GM12878 (cell line): ENCODE measurements at regions not wholly inside any gene's neighbourhood (a gene's known extent, or its start where the extent isn't known, plus 50 kb on each side); places are given as distances from the start of the nearest gene placed in this dataset.

Experiments
- ATAC-seq: fragments of 200-7000 bp; cut with Tn5 transposase; 3 replicates; pipeline ENCODE4 v1.9.1; 2020; ENCODE audit warnings: mild to moderate bottlenecking, moderate library complexity
- BruUV-seq: library from RNA; stranded (reverse); fragments of 400-500 nt; replicated peaks from 2 replicates; lab custom pipeline; 2021; lab: Mats Ljungman, UMichigan
- CTCF ChIA-PET: fragments of 300-600 bp; sonication (Branson Sonifier 250); formaldehyde crosslinking; extraction: SDS; loops from one replicate; lab custom pipeline; 2021; ENCODE audit warnings: inconsistent platforms; lab: Yijun Ruan, JAX
- POLR2A ChIA-PET: fragments of 350-600 bp; formaldehyde crosslinking; extraction: SDS; loops from one replicate; lab custom pipeline; 2021; ENCODE audit warnings: inconsistent platforms; lab: Charles Lee
- RAD21 ChIA-PET: fragments of 300-600 bp; sonication (Branson Sonifier 250); formaldehyde crosslinking; loops from one replicate; lab custom pipeline; 2023; ENCODE audit warnings: antibody characterized with exemption; ENCODE audit not compliant: unreplicated experiment; lab: Charles Lee
- SMC1A ChIA-PET: fragments of 300-600 bp; sonication (Branson Sonifier 250); formaldehyde crosslinking; loops from one replicate; lab custom pipeline; 2023; ENCODE audit not compliant: unreplicated experiment, uncharacterized antibody; lab: Charles Lee
- DNase-seq: peaks from one replicate; pipeline ENCODE4 v3.0.0-alpha.2; 2011; ENCODE audit warnings: low read depth, low spot score
- FAIRE-seq: peaks from 3 replicates; lab custom pipeline; 2011; peaks lifted over from hg19 to GRCh38; lab: Jason Lieb, UNC
- H2AFZ ChIP-seq: 2 replicates; pipeline ENCODE4 v1.6.0; 2011; ENCODE audit warnings: low read depth, low read length, control low read depth; ENCODE audit not compliant: control insufficient read depth
- H3K27ac ChIP-seq: 2 replicates; pipeline ENCODE4 v1.5.1; 2011; ENCODE audit warnings: control low read depth; ENCODE audit not compliant: control insufficient read depth, insufficient read depth
- H3K27me3 ChIP-seq, 2 experiments: replicated peaks in 1 of 2; 2 replicates each; pipeline versions ENCODE4 v1.6.0 to v1.6.1; 2011; ENCODE audit warnings: low read length in 1 of 2; ENCODE audit not compliant: control insufficient read depth in 2 of 2, insufficient read depth in 2 of 2
- H3K36me3 ChIP-seq, 2 experiments: 2 replicates each; pipeline ENCODE4 v1.5.1; 2011; ENCODE audit warnings: low read length in 1 of 2; ENCODE audit not compliant: control insufficient read depth in 2 of 2, insufficient read depth in 2 of 2
- H3K4me1 ChIP-seq: 2 replicates; pipeline ENCODE4 v1.6.1; 2011; ENCODE audit warnings: mild to moderate bottlenecking, low read length, moderate library complexity, mixed read lengths; ENCODE audit not compliant: control insufficient read depth, insufficient read depth
- H3K4me2 ChIP-seq: 2 replicates; pipeline ENCODE4 v1.6.0; 2011; ENCODE audit warnings: control low read depth; ENCODE audit not compliant: control insufficient read depth, insufficient read depth
- H3K4me3 ChIP-seq: fragments of 200-600 bp; sonication (generic); 2 replicates; pipeline ENCODE4 v1.5.1; 2016
- H3K79me2 ChIP-seq: 2 replicates; pipeline ENCODE4 v1.6.0; 2011; ENCODE audit warnings: low read length; ENCODE audit not compliant: control insufficient read depth, insufficient read depth
- H3K9ac ChIP-seq: 2 replicates; pipeline ENCODE4 v1.8.0; 2011; ENCODE audit warnings: low read length, control low read depth, mixed read lengths; ENCODE audit not compliant: control insufficient read depth, insufficient read depth
- H3K9me3 ChIP-seq: replicated peaks from 3 replicates; pipeline ENCODE4 v1.5.1; 2011; ENCODE audit warnings: mild to moderate bottlenecking, low read length; ENCODE audit not compliant: control insufficient read depth, insufficient read depth
- H4K20me1 ChIP-seq: 2 replicates; pipeline ENCODE4 v1.6.0; 2011; ENCODE audit not compliant: control insufficient read depth, insufficient read depth
- BCL11A ChIP-seq: IDR thresholded peaks from 2 replicates; pipeline ENCODE4 v1.6.1; 2011; ENCODE audit warnings: low read depth, low read length
- BCLAF1 ChIP-seq: fragments of 450-650 bp; IDR thresholded peaks from 2 replicates; pipeline ENCODE4 v1.6.1; 2017; ENCODE audit warnings: antibody characterized with exemption, mild to moderate bottlenecking, moderate library complexity
- JUNB ChIP-seq: IDR thresholded peaks from 2 replicates; pipeline ENCODE4 v1.6.1; 2016; ENCODE audit warnings: antibody characterized with exemption, mild to moderate bottlenecking
- MEF2B ChIP-seq: fragments of 450-650 bp; IDR thresholded peaks from 2 replicates; pipeline ENCODE4 v1.6.1; 2018; ENCODE audit warnings: mild to moderate bottlenecking, moderate library complexity; ENCODE audit not compliant: partially characterized antibody, poor library complexity, severe bottlenecking
- NBN ChIP-seq: fragments of 450-650 bp; IDR thresholded peaks from 2 replicates; pipeline ENCODE4 v1.6.1; 2016
- NFYA ChIP-seq: IDR thresholded peaks from 2 replicates; pipeline ENCODE4 v1.6.1; 2011; ENCODE audit warnings: low read depth, mild to moderate bottlenecking, low read length, improper control_type of control experiment, borderline replicate concordance
- PAX8 ChIP-seq: fragments of 450-650 bp; IDR thresholded peaks from 2 replicates; pipeline ENCODE4 v1.6.1; 2017; ENCODE audit warnings: mild to moderate bottlenecking, moderate library complexity
- POLR2AphosphoS2 ChIP-seq: IDR thresholded peaks from 2 replicates; pipeline ENCODE4 v1.6.1; 2011; ENCODE audit warnings: low read depth, mild to moderate bottlenecking, low read length, improper control_type of control experiment, moderate library complexity
- POU2F2 ChIP-seq: IDR thresholded peaks from 3 replicates; pipeline ENCODE4 v1.6.1; 2011; ENCODE audit warnings: low read depth, mild to moderate bottlenecking, low read length, borderline replicate concordance
- TCF7 ChIP-seq: IDR thresholded peaks from 2 replicates; pipeline ENCODE4 v1.6.1; 2014; ENCODE audit warnings: antibody characterized with exemption, borderline replicate concordance
- USF1 ChIP-seq: IDR thresholded peaks from 2 replicates; pipeline ENCODE4 v1.6.1; 2011; ENCODE audit warnings: borderline replicate concordance, low read depth, mild to moderate bottlenecking, moderate library complexity, mixed read lengths, low read length; ENCODE audit not compliant: insufficient read depth; ENCODE audit errors: extremely low read length
- ZBED1 ChIP-seq: IDR thresholded peaks from 2 replicates; pipeline ENCODE4 v1.6.1; 2016; ENCODE audit warnings: borderline replicate concordance
- WGBS: methylation state at CpG from one replicate; pipeline ENCODE4 v1.1.6; 2016; ENCODE audit warnings: low lambda C conversion rate; ENCODE audit not compliant: insufficient replicate concordance, insufficient coverage; ENCODE audit errors: missing lambda C conversion rate; 5-methylcytosine and 5-hydroxymethylcytosine counted together
- in situ Hi-C: fragments of 300-500 bp; cut with MboI; formaldehyde crosslinking; loops from 9 replicates; pipeline ENCODE4 v1.14.3; 2018; ENCODE audit warnings: mixed read lengths
- intact Hi-C: fragments of 100-400 bp; cut with micrococcal nuclease; formaldehyde crosslinking; loops from one replicate; pipeline ENCODE4 v1.14.2; 2022; ENCODE audit not compliant: unreplicated experiment
- TF ChIP-seq, protein P1 (sequence below): IDR thresholded peaks from 2 replicates; pipeline ENCODE4 v1.6.1; 2011; ENCODE audit warnings: mild to moderate bottlenecking, low read depth, low read length, moderate library complexity; ENCODE audit not compliant: insufficient replicate concordance
- TF ChIP-seq, protein P2 (sequence below): fragments of 450-650 bp; formaldehyde crosslinking; IDR thresholded peaks from 2 replicates; pipeline ENCODE4 v1.4.0; 2020; ENCODE audit warnings: mild to moderate bottlenecking, moderate library complexity
- TF ChIP-seq, protein P3 (sequence below): fragments of 450-650 bp; conservative IDR thresholded peaks from 2 replicates; pipeline ENCODE4 v1.6.1; 2017; ENCODE audit warnings: mild to moderate bottlenecking, moderate library complexity

DNA sequence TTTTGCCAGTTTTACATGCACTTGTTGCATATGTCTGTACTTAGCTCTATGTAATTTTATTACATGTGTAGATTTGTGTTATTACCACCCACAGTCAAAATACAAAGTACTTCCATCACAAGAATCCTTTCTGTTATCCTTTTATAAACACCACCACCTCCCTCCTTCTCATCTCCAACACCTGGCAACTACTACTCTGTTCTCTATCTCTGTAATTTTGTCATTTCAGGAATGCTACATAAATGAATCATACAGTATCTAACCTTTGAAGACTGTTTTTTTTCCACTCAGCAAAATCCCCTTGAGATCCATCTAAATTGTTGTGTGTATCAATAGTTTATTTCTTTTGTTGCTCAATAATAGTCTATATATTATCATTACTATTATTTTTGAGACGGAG lies 64.5 kb upstream of the COP1 start:
- WGBS: 0% methylated on average over 1 of the region's 1 CpG
- ChIA-PET POLR2A (no interaction called here), CTCF (no interaction called here), SMC1A (no interaction called here), RAD21 (no interaction called here)
- Histone ChIP-seq H3K79me2 (no peaks in the 10 kb centered on the region), H3K4me2 (no peak overlapping the region), H3K4me3 (no peak overlapping the region), H2AFZ (no peak overlapping the region), H4K20me1 (no peaks in the 10 kb centered on the region), H3K36me3 (no peaks in the 10 kb centered on the region), H3K27me3 (no peaks in the 10 kb centered on the region), H3K9ac (no peak overlapping the region), H3K4me1 (no peaks in the 10 kb centered on the region), H3K9me3 (no peaks in the 10 kb centered on the region), H3K27ac (no peak overlapping the region)
- intact Hi-C loops: no loop called here
- no peak for DNase-seq
- no peak for ATAC-seq
- in situ Hi-C loops: no loop called here
- BruUV-seq: no TSS peak
- no peak for FAIRE-seq
- TF ChIP-seq POU2F2 (no peak), MEF2B (no peak), NBN (no peak), POLR2AphosphoS2 (no peak), TCF7 (no peak), PAX8 (no peak), ZBED1 (no peak), NFYA (no peak), JUNB (no peak), BCLAF1 (no peak), BCL11A (no peak), USF1 (no peak)
- TF ChIP-seq, protein P1, sequence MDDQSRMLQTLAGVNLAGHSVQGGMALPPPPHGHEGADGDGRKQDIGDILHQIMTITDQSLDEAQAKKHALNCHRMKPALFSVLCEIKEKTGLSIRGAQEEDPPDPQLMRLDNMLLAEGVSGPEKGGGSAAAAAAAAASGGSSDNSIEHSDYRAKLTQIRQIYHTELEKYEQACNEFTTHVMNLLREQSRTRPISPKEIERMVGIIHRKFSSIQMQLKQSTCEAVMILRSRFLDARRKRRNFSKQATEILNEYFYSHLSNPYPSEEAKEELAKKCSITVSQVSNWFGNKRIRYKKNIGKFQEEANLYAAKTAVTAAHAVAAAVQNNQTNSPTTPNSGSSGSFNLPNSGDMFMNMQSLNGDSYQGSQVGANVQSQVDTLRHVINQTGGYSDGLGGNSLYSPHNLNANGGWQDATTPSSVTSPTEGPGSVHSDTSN: no peak
- TF ChIP-seq, protein P2, sequence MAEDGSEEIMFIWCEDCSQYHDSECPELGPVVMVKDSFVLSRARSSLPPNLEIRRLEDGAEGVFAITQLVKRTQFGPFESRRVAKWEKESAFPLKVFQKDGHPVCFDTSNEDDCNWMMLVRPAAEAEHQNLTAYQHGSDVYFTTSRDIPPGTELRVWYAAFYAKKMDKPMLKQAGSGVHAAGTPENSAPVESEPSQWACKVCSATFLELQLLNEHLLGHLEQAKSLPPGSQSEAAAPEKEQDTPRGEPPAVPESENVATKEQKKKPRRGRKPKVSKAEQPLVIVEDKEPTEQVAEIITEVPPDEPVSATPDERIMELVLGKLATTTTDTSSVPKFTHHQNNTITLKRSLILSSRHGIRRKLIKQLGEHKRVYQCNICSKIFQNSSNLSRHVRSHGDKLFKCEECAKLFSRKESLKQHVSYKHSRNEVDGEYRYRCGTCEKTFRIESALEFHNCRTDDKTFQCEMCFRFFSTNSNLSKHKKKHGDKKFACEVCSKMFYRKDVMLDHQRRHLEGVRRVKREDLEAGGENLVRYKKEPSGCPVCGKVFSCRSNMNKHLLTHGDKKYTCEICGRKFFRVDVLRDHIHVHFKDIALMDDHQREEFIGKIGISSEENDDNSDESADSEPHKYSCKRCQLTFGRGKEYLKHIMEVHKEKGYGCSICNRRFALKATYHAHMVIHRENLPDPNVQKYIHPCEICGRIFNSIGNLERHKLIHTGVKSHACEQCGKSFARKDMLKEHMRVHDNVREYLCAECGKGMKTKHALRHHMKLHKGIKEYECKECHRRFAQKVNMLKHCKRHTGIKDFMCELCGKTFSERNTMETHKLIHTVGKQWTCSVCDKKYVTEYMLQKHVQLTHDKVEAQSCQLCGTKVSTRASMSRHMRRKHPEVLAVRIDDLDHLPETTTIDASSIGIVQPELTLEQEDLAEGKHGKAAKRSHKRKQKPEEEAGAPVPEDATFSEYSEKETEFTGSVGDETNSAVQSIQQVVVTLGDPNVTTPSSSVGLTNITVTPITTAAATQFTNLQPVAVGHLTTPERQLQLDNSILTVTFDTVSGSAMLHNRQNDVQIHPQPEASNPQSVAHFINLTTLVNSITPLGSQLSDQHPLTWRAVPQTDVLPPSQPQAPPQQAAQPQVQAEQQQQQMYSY (CRISPR knock-in tag): no peak
- TF ChIP-seq, protein P3, sequence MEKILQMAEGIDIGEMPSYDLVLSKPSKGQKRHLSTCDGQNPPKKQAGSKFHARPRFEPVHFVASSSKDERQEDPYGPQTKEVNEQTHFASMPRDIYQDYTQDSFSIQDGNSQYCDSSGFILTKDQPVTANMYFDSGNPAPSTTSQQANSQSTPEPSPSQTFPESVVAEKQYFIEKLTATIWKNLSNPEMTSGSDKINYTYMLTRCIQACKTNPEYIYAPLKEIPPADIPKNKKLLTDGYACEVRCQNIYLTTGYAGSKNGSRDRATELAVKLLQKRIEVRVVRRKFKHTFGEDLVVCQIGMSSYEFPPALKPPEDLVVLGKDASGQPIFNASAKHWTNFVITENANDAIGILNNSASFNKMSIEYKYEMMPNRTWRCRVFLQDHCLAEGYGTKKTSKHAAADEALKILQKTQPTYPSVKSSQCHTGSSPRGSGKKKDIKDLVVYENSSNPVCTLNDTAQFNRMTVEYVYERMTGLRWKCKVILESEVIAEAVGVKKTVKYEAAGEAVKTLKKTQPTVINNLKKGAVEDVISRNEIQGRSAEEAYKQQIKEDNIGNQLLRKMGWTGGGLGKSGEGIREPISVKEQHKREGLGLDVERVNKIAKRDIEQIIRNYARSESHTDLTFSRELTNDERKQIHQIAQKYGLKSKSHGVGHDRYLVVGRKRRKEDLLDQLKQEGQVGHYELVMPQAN: no peak
